ENCODE measurements at regions not wholly inside any gene's neighbourhood (a gene's known extent, or its start where the extent isn't known, plus 50 kb on each side); places are given as distances from the start of the nearest gene placed in this dataset.

- DNase-seq (ENCODE audit: low spot score), result no peak
- Mint-ChIP-seq H3K4me3 (ENCODE audit: unreplicated experiment) (no peak overlapping the region), H3K27ac (ENCODE audit: unreplicated experiment) (no peak overlapping the region), H3K36me3 (ENCODE audit: low read depth, unreplicated experiment) (no peaks in the 10 kb centered on the region), H3K4me1 (ENCODE audit: unreplicated experiment) (peaks cover 2% of the 10 kb centered on the region), H3K9me3 (ENCODE audit: unreplicated experiment) (no peaks in the 10 kb centered on the region), H3K27me3 (ENCODE audit: unreplicated experiment) (no peaks in the 10 kb centered on the region)
- no peak for TF ChIP-seq CTCF (IDR thresholded peaks at IDR 0.05; ENCODE audit: unreplicated experiment)
These were observed 246.3 kb upstream of the COL3A1 start for GRCh38 chr2:188727846-188728245.

- peaks cover 1% of the 10 kb centered on the region for H3K27me3 Mint-ChIP-seq (ENCODE audit: unreplicated experiment)
- no peaks in the 10 kb centered on the region for H3K9me3 Mint-ChIP-seq (ENCODE audit: unreplicated experiment)
- H3K36me3 Mint-ChIP-seq (ENCODE audit: low read depth, unreplicated experiment), result no peaks in the 10 kb centered on the region
- no peak for DNase-seq (ENCODE audit: low spot score)
- H3K27ac Mint-ChIP-seq (ENCODE audit: unreplicated experiment), result no peak overlapping the region
- no peak for TF ChIP-seq CTCF (IDR thresholded peaks at IDR 0.05; ENCODE audit: unreplicated experiment)
- H3K4me1 Mint-ChIP-seq (ENCODE audit: unreplicated experiment), result peaks cover 2% of the 10 kb centered on the region
- no peak overlapping the region for H3K4me3 Mint-ChIP-seq (ENCODE audit: unreplicated experiment)
These were observed 239.5 kb upstream of the COL3A1 start for GRCh38 chr2:188734691-188735090.

DNA sequence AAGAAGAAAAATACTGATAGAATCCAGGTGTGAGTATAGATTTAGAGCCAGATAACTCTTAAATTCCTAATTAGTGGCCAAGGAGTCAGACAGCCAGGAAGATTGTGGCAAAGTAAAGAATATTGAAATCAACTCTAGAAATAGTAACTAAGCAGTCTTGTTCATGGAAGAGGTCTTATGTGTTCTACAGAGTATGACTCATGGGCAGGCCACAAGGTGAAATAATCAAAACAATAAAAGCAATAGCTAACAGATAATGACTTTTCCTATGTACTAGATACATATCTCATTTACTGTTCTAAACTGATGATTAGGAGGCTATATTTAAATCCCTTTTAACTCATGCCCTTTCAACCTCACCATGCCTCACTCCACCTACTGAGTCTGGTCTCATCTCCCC is 227.4 kb upstream of the COL3A1 start:
- Mint-ChIP-seq H3K9me3 (ENCODE audit: unreplicated experiment) (no peaks in the 10 kb centered on the region), H3K4me1 (ENCODE audit: unreplicated experiment) (no peaks in the 10 kb centered on the region), H3K27ac (ENCODE audit: unreplicated experiment) (no peak overlapping the region), H3K36me3 (ENCODE audit: low read depth, unreplicated experiment) (no peaks in the 10 kb centered on the region), H3K4me3 (ENCODE audit: unreplicated experiment) (no peak overlapping the region), H3K27me3 (ENCODE audit: unreplicated experiment) (no peaks in the 10 kb centered on the region)
- no peak for TF ChIP-seq CTCF (IDR thresholded peaks at IDR 0.05; ENCODE audit: unreplicated experiment)
- no peak for DNase-seq (ENCODE audit: low spot score)

- TF ChIP-seq CTCF (IDR thresholded peaks at IDR 0.05; ENCODE audit: unreplicated experiment), result no peak
- Mint-ChIP-seq H3K27me3 (ENCODE audit: unreplicated experiment) (no peaks in the 10 kb centered on the region), H3K36me3 (ENCODE audit: low read depth, unreplicated experiment) (no peaks in the 10 kb centered on the region), H3K9me3 (ENCODE audit: unreplicated experiment) (no peaks in the 10 kb centered on the region), H3K27ac (ENCODE audit: unreplicated experiment) (no peak overlapping the region), H3K4me1 (ENCODE audit: unreplicated experiment) (no peaks in the 10 kb centered on the region), H3K4me3 (ENCODE audit: unreplicated experiment) (no peak overlapping the region)
- DNase-seq (ENCODE audit: low spot score), result no peak
These were observed 222.4 kb upstream of the COL3A1 start for GRCh38 chr2:188751816-188752215.

GRCh38 chr2:188752311-188752710 is 221.9 kb upstream of the COL3A1 start:
- Mint-ChIP-seq H3K4me3 (ENCODE audit: unreplicated experiment) (no peak overlapping the region), H3K27me3 (ENCODE audit: unreplicated experiment) (no peaks in the 10 kb centered on the region), H3K9me3 (ENCODE audit: unreplicated experiment) (no peaks in the 10 kb centered on the region), H3K27ac (ENCODE audit: unreplicated experiment) (no peak overlapping the region), H3K36me3 (ENCODE audit: low read depth, unreplicated experiment) (no peaks in the 10 kb centered on the region), H3K4me1 (ENCODE audit: unreplicated experiment) (no peaks in the 10 kb centered on the region)
- no peak for TF ChIP-seq CTCF (IDR thresholded peaks at IDR 0.05; ENCODE audit: unreplicated experiment)
- no peak for DNase-seq (ENCODE audit: low spot score)

All from endothelial cell (in vitro differentiated cells).